ENCODE measurements at regions not wholly inside any gene's neighbourhood (a gene's known extent, or its start where the extent isn't known, plus 50 kb on each side); places are given as distances from the start of the nearest gene placed in this dataset.

DNA sequence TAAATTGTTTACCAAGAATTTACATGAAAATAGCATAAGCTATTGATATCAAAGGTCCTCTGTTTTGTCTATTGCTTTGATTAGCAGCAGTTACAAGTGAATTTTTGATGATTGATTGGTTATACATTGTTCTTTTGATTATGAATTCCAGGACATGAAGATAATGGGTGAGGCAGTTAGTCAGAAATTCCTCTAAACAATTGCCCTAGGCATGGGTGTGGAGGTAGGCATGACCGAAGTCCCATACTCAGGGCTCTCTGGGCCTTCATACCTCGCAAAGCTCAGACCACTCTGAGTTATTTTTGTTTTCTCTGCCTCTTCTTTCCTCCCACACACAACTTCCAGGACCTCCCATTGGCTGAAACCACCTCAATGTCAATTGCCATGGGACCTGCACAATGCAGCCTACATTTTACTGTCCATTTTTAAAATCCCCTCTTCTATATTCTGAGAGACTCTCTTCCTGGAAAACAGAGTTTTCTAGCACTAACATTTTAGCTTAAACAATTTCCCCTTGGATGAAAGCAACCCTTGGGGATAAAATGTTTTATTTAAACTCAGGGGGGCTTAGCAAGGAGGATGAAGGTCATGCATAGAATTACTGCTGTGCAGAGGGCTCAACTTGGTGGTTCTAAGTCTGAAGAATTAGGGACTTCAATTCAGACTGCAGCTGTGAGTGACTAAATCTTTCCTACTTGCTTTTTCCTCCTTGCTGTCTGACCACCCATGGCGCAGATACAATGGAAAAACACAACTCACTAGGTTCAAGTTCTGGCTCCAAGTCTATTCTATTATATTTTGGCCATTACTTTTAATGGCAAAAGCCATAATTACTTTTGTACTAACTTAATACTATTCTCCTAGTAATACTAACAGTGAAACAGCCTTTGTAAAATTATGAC, 594.8 kb downstream of the NTRK3 start:
- ATAC-seq (ENCODE audit: low FRiP score) (no peak), DNase-seq (ENCODE audit: low spot score) (no peak)
- TF ChIP-seq, protein P1, sequence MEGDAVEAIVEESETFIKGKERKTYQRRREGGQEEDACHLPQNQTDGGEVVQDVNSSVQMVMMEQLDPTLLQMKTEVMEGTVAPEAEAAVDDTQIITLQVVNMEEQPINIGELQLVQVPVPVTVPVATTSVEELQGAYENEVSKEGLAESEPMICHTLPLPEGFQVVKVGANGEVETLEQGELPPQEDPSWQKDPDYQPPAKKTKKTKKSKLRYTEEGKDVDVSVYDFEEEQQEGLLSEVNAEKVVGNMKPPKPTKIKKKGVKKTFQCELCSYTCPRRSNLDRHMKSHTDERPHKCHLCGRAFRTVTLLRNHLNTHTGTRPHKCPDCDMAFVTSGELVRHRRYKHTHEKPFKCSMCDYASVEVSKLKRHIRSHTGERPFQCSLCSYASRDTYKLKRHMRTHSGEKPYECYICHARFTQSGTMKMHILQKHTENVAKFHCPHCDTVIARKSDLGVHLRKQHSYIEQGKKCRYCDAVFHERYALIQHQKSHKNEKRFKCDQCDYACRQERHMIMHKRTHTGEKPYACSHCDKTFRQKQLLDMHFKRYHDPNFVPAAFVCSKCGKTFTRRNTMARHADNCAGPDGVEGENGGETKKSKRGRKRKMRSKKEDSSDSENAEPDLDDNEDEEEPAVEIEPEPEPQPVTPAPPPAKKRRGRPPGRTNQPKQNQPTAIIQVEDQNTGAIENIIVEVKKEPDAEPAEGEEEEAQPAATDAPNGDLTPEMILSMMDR (IDR thresholded peaks at IDR 0.05) = no peak

DNA sequence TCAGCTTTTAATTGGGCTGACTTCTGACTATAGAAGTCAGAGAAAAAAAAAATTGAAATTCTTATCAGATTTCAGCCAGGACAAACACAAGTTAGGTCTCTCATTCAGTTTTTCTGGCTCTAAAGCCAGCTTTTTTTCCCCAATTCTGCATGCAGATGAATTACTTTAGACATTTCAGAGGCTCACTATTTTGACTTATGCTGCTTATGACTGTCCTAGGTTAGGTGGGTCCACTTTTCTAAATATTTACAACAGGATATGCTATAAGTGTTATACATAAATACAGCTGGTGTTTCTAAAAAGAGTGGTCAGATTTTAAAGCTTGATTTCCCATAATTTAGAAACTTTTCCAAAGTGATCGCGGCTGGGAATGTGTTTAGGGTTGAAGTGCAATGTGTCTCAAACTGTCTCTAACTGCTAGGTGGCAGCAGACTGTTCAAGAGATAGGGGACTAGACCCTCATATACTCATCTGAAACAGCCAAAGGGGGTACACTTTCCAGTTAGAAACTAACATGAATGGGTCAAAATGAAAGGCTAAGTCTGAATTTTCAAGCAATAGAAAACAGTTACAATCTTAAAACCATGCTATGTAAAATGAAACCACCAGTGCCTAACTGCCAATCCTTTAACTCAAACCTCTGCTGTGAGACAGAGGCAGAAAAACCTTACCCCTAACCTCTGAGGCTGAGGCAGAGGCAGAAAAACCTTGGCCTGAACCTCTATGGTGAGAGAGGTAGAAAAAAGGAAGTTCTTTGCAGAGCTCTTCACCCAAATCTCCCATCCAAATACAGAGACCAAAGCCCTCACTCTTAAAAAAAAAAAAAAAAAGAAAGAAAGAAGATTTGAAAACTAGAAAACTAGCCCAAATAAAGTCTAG, 596.0 kb downstream of the NTRK3 start:
- ATAC-seq (ENCODE audit: low FRiP score) (no peak), DNase-seq (ENCODE audit: low spot score) (no peak)
- TF ChIP-seq, protein P1 (IDR thresholded peaks at IDR 0.05) = no peak

DNA sequence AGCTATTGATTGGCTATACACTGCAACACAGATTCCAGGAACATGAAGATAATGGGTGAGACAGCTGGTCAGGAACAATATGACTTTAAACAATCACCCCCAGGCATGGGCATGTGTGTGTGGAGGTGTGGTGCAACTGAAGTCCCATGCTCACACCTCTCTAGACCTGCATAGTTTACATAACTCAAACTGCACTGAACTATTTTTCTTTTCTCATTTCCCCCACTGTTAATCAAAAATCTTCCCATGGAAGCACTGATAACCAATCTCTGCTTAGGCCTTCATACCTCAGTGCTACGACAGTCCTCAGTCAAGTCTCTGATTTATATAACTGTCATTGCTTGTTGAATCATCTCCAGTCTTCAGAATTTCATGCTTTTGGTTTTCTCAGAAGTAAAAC, 600.2 kb downstream of the NTRK3 start:
- DNase-seq (ENCODE audit: low spot score) = no peak
- no peak for ATAC-seq (ENCODE audit: low FRiP score)
- TF ChIP-seq, protein P1 (IDR thresholded peaks at IDR 0.05) = no peak

DNA sequence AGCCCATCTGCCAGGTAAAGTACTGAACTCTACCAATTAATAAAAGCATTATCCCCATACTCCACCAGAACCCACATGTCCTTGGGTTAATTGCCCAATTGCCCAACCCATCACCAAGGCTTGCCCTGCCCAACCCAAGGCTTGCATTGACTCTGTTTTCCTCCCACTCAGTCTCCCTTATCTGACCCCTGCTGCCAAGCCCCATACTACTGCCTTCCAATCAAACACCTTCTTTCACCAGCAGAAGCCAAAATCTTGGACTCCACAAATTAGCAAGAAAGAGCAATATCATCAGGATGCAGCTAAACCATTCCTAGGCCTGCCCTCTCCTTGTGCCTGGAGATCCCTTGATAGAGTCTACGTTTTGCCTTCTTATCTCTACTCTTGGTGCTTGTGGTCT, 602.9 kb downstream of the NTRK3 start:
- ATAC-seq (ENCODE audit: low FRiP score) (no peak), DNase-seq (ENCODE audit: low spot score) (no peak)
- TF ChIP-seq, protein P1 (IDR thresholded peaks at IDR 0.05) = no peak

DNA sequence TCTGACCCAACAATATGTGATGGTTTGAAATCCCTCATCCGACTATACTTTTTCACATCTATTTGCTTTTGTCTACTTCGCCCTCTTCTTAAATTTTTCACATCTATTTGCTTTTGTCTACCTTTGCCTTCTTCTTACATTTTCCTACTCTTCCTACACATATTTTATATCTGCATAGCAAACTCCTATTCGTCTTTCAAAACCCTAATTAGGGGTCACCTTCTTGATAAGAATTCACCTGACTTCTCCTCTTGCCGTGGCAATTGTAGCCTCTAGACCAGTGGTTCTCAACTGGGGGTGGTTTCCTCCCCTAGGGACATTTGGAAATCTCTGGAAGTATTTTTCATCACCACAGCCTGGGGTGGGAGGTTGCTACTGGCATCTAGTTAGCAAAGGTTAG, 607.4 kb downstream of the NTRK3 start:
- ATAC-seq (ENCODE audit: low FRiP score) (no peak), DNase-seq (ENCODE audit: low spot score) (no peak)
- TF ChIP-seq, protein P1 (IDR thresholded peaks at IDR 0.05) = no peak

DNA sequence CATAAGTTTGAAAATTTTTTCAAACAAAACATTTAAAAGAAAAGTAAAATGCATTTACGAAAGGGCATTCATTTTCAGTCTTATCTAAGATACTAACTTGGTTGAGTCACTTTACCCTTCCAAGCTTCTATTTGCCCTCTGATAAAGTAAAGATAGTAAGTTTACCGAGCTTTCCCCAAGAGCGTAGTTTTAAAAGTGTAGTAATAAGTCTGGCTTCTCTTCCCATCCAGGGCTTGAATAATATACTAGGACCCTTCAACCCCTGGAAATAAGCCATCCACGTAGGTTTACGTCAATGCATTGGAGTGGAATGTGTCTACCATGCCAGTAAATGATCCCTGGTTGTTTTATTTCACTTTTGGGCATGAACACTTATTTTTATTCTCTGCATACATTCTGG, 608.3 kb downstream of the NTRK3 start:
- ATAC-seq (ENCODE audit: low FRiP score) (no peak), DNase-seq (ENCODE audit: low spot score) (no peak)
- TF ChIP-seq, protein P1 (IDR thresholded peaks at IDR 0.05) = no peak

All from omental fat pad (tissue), 3 donors.